NCI-H146 treated with DMSO at 0.1 percent for 48 hours (cell line): ENCODE measurements at regions not wholly inside any gene's neighbourhood (a gene's known extent, or its start where the extent isn't known, plus 50 kb on each side); places are given as distances from the start of the nearest gene placed in this dataset.

Experiments
- DNase-seq: peaks from one replicate; lab custom pipeline; 2025; ENCODE audit not compliant: unreplicated experiment; lab: John Stamatoyannopoulos, UW

DNA sequence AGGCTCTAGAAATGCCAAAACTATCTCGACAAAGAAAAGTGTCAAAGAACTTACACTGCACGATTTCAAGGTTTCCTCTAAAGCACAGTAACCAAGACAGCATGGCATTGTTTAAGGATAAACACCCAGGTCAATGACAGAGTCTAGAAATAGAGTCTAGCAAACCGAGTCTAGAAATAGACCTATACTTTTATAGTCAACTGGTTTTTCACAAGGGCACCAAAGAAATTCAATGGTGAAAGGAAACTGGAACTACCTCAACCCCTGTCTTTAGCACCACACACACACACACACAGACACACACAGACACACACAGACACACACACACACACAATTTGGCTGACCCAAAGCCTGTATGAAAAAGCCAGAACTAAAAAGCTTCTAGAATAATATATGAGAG, 67.1 kb upstream of the PGBD5 start:
- DNase-seq: no peak

DNA sequence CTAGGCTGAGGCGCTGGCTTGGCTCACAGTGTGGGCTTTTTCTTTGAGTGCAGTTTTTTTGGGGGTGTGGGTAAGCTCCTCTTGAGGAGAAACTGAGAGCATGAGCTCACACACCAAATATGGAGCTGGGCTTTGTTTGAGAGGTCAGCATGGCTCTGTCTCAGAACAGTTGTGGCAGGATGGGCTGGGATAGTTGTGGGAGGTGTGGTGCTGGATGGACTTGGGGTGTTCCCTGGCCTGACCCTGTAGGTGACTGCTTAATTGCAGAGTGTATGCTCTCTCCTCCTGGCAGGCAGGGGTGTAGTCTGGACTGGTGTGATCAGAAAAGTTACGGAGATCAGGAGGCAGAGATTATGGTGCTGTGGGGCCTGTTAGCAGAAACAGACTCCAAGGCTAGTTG, 64.3 kb upstream of the PGBD5 start:
- DNase-seq: no peak

DNA sequence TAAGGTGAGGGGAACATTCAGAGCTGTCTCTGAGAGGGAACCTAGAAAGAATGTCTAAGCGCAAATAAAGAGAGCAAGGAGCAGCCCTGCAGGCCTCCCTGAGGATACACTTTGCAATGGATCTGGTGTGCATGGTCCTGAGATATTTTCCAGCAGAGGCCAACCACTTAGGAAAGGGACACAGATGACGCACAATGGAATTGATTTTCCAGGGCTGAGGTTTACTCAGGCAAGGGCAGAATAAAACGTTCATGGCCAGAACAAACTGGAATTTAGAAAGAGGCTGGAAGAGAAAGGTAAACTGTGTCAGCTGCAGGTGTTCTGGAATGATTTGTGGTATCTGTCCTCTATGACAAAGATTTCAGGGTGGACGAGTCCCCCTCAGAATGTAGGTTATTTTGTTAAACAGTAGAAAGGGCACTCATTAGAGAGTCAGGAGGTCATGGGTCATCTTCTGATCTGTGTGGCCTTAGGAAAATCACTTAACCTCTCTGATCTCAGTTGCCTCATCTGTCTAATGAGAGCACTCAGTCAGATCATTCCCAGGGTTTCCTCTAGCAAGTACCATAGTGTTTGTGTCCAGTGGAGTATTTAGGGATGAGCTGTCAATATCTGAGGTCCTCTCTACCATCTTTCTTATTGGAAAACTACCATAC, 61.8 kb upstream of the PGBD5 start:
- DNase-seq: no peak

GRCh38 chr1:230476622-230477003, 50.5 kb upstream of the PGBD5 start:
- DNase-seq: no peak

DNA sequence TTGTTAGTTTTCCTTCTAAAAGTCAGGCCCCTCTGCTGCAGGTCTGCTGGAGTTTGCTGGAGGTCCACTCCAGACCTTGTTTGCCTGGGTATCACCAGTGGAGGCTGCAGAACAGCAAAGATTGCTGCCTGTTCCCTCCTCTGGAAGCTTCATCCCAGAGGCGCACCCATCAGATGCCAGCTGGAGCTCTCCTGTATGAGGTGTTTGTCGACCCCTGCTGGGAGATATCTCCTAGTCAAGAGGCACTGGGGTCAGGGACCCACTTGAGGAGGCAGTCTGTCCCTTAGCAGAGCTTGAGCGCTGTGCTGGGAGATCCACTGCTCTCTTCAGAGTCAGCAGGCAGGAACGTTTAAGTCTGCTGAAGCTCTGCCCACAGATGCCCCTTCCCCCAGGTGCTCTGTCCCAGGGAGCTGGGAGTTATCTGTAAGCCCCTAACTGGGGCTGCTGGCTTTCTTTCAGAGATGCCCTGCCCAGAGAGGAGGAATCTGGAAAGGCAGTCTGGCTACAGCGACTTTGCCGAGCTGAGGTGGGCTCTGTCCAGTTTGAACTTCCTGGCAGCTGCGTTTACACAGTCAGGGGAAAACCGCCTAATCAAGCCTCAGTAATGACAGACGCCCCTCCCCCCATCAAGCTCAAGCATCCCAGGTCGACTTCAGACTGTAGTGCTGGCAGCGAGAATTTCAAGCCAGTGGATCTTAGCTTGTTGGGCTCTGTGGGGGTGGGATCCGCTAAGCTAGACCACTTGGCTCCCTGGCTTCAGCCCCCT, 49.9 kb upstream of the PGBD5 start:
- peak; percentile 34 for DNase-seq
